Vagina (tissue), 2 donors: ENCODE measurements at regions not wholly inside any gene's neighbourhood (a gene's known extent, or its start where the extent isn't known, plus 50 kb on each side); places are given as distances from the start of the nearest gene placed in this dataset.

Source experiments
- DNase-seq, 2 donors: peaks; one replicate each; pipeline ENCODE4 v3.0.0-alpha.2; 2017; ENCODE audit errors: extremely low spot score in 2 of 2
- H3K27ac ChIP-seq: fragments of 200-600 bp; sonication (generic); one replicate; pipeline ENCODE4 v1.5.1; 2019
- H3K27me3 ChIP-seq: fragments of 200-600 bp; sonication (generic); one replicate; pipeline ENCODE4 v1.5.1; 2019
- H3K36me3 ChIP-seq, 2 donors: fragments of 200-600 bp; sonication (generic); one replicate each; pipeline ENCODE4 v1.5.1; 2017 to 2019
- H3K4me1 ChIP-seq: fragments of 200-600 bp; sonication (generic); one replicate; pipeline ENCODE4 v1.5.1; 2019
- H3K4me3 ChIP-seq, 2 donors: fragments of 200-600 bp; sonication (generic); 1 replicate in 1 of 2; 2 replicates in 1 of 2; pipeline ENCODE4 v1.5.1; 2016 to 2019
- H3K9me3 ChIP-seq: fragments of 200-600 bp; sonication (generic); one replicate; pipeline ENCODE4 v1.5.1; 2019
- POLR2A ChIP-seq, 2 donors: fragments of 450-650 bp; IDR thresholded peaks; one replicate each; pipeline ENCODE4 v1.6.1; 2017; ENCODE audit warnings: antibody characterized with exemption in 2 of 2, mild to moderate bottlenecking in 2 of 2, moderate library complexity in 2 of 2
- POLR2AphosphoS5 ChIP-seq, 2 donors: sonication (generic); formaldehyde crosslinking; IDR thresholded peaks; one replicate each; pipeline ENCODE4 v1.9.0; 2017; ENCODE audit warnings: antibody characterized with exemption in 2 of 2, mild to moderate bottlenecking in 2 of 2, low read depth in 1 of 2; ENCODE audit not compliant: insufficient read depth in 1 of 2
- intact Hi-C: fragments of 100-400 bp; cut with DNase I; formaldehyde crosslinking; loops from one replicate; pipeline ENCODE4 v1.15.1; 2023
- TF ChIP-seq, protein P1 (sequence below), 3 experiments: fragments of 450-650 bp in 2 of 3; fragments of 200-600 bp in 1 of 3; sonication (generic) in 1 of 3; IDR thresholded peaks; one replicate each; pipeline ENCODE4 v1.5.1; 2017 to 2019; ENCODE audit warnings: antibody characterized with exemption in 3 of 3, mild to moderate bottlenecking in 2 of 3, moderate library complexity in 2 of 3

DNA sequence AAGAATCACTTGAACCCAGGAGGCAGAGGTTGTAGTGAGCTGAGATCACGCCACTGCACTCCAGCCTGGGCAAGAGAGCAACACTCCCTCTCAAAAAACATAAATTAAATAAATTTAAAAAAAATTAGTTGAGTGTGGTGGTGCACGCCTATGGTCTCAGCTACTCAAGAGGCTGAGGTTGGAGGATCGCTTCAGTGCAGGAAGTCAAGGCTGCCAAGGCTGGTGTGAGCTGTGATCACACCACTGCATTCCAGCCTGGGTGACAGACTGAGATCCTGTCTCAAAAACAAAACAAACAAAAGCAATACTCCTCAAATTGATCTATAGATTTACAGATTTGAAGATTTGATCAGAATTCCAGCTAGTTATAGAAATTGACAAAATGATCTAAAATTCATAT, 92.7 kb upstream of the RESF1 start:
- Histone ChIP-seq H3K4me3 (no peak overlapping the region), H3K9me3 (no peaks in the 10 kb centered on the region), H3K36me3 (no peaks in the 10 kb centered on the region), H3K27me3 (no peaks in the 10 kb centered on the region), H3K27ac (no peak overlapping the region), H3K4me1 (no peaks in the 10 kb centered on the region)
- TF ChIP-seq POLR2AphosphoS5 (IDR thresholded peaks at IDR 0.05; ENCODE audit: insufficient read depth in 1 of 2, low read depth in 1 of 2) (no peak), POLR2A (IDR thresholded peaks at IDR 0.05) (no peak)
- TF ChIP-seq, protein P1, sequence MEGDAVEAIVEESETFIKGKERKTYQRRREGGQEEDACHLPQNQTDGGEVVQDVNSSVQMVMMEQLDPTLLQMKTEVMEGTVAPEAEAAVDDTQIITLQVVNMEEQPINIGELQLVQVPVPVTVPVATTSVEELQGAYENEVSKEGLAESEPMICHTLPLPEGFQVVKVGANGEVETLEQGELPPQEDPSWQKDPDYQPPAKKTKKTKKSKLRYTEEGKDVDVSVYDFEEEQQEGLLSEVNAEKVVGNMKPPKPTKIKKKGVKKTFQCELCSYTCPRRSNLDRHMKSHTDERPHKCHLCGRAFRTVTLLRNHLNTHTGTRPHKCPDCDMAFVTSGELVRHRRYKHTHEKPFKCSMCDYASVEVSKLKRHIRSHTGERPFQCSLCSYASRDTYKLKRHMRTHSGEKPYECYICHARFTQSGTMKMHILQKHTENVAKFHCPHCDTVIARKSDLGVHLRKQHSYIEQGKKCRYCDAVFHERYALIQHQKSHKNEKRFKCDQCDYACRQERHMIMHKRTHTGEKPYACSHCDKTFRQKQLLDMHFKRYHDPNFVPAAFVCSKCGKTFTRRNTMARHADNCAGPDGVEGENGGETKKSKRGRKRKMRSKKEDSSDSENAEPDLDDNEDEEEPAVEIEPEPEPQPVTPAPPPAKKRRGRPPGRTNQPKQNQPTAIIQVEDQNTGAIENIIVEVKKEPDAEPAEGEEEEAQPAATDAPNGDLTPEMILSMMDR (IDR thresholded peaks at IDR 0.05) = no peak
- intact Hi-C loops = no loop called here
- no peak for DNase-seq

DNA sequence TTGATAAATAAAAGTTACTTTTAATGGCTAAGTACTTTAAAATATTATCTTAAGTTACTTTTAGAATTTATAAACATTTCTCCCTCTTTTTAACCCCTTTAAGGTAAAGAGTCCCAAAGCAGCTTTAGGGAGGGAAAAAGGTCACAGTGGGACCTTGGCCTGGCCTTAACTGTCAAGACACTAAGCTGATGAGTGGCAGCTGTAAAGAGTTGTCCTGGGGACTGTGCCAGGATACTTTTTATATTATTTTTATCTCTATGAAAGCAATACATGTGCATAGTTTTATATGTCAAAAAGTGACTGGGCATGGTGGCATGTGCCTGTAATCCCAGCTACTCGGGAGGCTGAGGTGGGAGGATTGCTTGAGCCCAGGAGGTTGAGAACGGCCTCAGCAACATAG, 94.2 kb upstream of the RESF1 start:
- no peak overlapping the region for H3K27ac ChIP-seq

DNA sequence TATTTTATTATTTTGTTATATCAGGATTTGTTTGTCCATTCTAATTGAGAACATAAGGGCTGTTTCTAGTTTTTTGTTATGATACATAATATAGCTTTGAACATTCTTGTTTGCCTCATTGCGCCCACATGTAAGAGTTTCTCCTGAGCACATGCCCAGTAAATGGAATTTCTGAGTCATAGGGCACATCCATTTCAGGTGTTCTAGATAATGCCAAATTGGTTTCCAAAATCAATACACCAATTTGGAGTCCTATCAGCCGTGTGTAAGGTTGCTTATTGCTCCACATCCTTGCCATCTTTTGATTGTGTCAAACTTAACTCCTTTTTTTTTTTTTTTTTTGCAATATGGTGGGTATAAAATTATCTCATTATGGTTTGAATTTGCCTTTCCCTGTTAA, 97.9 kb upstream of the RESF1 start:
- Histone ChIP-seq H3K4me3 (no peak overlapping the region), H3K27ac (no peak overlapping the region), H3K27me3 (no peaks in the 10 kb centered on the region), H3K4me1 (no peaks in the 10 kb centered on the region), H3K9me3 (no peaks in the 10 kb centered on the region), H3K36me3 (no peaks in the 10 kb centered on the region)
- TF ChIP-seq, protein P1 (IDR thresholded peaks at IDR 0.05) = no peak
- no peak for TF ChIP-seq POLR2A (IDR thresholded peaks at IDR 0.05)
- no peak for TF ChIP-seq POLR2AphosphoS5 (IDR thresholded peaks at IDR 0.05; ENCODE audit: insufficient read depth in 1 of 2, low read depth in 1 of 2)
- no peak for DNase-seq
- intact Hi-C loops = no loop called here

More for the DNA sequence above, 94.2 kb upstream of the RESF1 start:
- intact Hi-C loops = no loop called here
- no peaks in the 10 kb centered on the region for H3K36me3 ChIP-seq
- no peaks in the 10 kb centered on the region for H3K9me3 ChIP-seq
- no peaks in the 10 kb centered on the region for H3K4me1 ChIP-seq
- DNase-seq = no peak
- no peak overlapping the region for H3K4me3 ChIP-seq
- no peaks in the 10 kb centered on the region for H3K27me3 ChIP-seq
- TF ChIP-seq POLR2A (IDR thresholded peaks at IDR 0.05) = no peak
- no peak for TF ChIP-seq POLR2AphosphoS5 (IDR thresholded peaks at IDR 0.05; ENCODE audit: insufficient read depth in 1 of 2, low read depth in 1 of 2)
- TF ChIP-seq, protein P1 (IDR thresholded peaks at IDR 0.05) = no peak

DNA sequence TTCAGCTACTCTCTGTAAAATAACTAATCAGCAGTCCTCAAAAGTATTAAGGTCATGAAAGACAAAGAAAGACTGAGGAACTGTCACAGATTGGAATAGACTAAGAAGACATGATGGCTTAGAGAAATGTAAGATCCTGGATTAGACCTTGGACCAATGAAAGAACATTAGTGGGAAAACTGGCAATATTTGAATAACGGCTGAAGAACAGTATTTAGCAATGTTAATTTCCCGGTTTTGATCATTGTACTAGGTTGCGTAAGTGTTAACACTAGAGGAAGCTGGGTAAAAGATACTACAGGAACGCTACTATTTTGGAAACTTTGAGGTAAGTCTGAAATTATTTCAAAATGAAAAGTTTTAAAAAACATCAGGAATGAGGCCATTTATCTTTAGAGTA, 98.8 kb upstream of the RESF1 start:
- Histone ChIP-seq H3K27me3 (no peaks in the 10 kb centered on the region), H3K27ac (no peak overlapping the region), H3K36me3 (no peaks in the 10 kb centered on the region), H3K4me3 (no peak overlapping the region), H3K4me1 (no peaks in the 10 kb centered on the region), H3K9me3 (no peaks in the 10 kb centered on the region)
- TF ChIP-seq, protein P1 (IDR thresholded peaks at IDR 0.05) = no peak
- TF ChIP-seq POLR2AphosphoS5 (IDR thresholded peaks at IDR 0.05; ENCODE audit: insufficient read depth in 1 of 2, low read depth in 1 of 2) = no peak
- TF ChIP-seq POLR2A (IDR thresholded peaks at IDR 0.05) = no peak
- intact Hi-C loops = no loop called here
- DNase-seq = no peak

DNA sequence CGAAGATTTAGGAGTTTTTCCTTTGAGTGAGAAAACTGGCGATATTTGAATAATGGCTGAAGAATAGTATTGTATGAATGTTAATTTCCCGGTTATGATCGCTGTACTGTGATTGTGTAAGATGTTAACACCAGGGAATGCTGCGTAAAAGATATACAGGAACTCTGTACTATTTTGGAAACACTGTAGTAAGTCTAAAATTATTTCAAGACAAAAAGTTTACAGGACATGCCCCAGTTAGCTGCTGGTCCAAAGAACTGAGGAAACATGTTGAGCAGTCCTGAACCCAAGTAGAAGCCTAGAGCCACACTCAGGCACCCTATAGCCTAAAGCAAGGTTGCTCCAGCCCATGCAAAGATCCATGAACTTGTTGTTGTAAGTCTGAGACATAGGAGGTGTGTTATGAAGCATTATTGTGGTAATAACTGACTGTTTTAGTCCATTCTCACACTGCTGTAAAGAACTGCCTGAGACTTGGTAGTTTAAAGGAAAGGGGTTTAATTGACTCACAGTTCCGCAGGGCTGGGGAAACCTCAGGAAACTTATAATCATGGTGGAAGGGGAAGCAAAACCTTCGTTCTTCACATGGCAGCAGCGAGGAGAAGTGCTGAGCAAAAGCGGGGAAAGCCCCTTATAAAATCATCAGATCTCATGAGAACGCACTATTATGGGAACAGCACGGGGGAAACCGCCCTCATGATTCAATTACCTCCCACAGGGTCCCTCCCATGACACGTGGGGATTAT, 99.8 kb upstream of the RESF1 start:
- H3K27ac ChIP-seq = no peak overlapping the region
- H3K36me3 ChIP-seq = no peaks in the 10 kb centered on the region
- H3K4me1 ChIP-seq = no peaks in the 10 kb centered on the region
- H3K9me3 ChIP-seq = no peaks in the 10 kb centered on the region
- TF ChIP-seq POLR2A (IDR thresholded peaks at IDR 0.05) (no peak), POLR2AphosphoS5 (IDR thresholded peaks at IDR 0.05; ENCODE audit: insufficient read depth in 1 of 2, low read depth in 1 of 2) (no peak)
- TF ChIP-seq, protein P1 (IDR thresholded peaks at IDR 0.05) = no peak
- intact Hi-C loops = no loop called here
- DNase-seq = no peak
- no peaks in the 10 kb centered on the region for H3K27me3 ChIP-seq
- H3K4me3 ChIP-seq = no peak overlapping the region
